CD4-positive, CD25-positive, alpha-beta regulatory T cell (primary cell): ENCODE measurements at regions not wholly inside any gene's neighbourhood (a gene's known extent, or its start where the extent isn't known, plus 50 kb on each side); places are given as distances from the start of the nearest gene placed in this dataset.
"Not testable (repeated sequence)": the region's sequence is repeated elsewhere in the genome, so short reads cannot be mapped to it uniquely, and the experiment has no call there.

Experiments
- ATAC-seq, 2 donors: fragments of 150-1000 bp; cut with Tn5 transposase; one replicate each; pipeline ENCODE4 v1.10.0; 2021; ENCODE audit warnings: low read depth in 2 of 2, moderate number of reproducible peaks in 2 of 2, moderate library complexity in 1 of 2
- DNase-seq, 3 donors: peaks; one replicate each; pipeline versions ENCODE4 v3.0.0 to v3.0.0-alpha.2; 2012 to 2022; ENCODE audit warnings: mixed read lengths in 1 of 3
- H3K27ac ChIP-seq: one replicate; pipeline ENCODE4 v1.7.0; 2013; ENCODE audit warnings: mild to moderate bottlenecking, low read length; ENCODE audit not compliant: insufficient read depth, poor library complexity, severe bottlenecking
- H3K27me3 ChIP-seq: one replicate; pipeline ENCODE4 v1.7.0; 2013; ENCODE audit warnings: low read length; ENCODE audit not compliant: control insufficient read depth, insufficient read depth
- H3K36me3 ChIP-seq: one replicate; pipeline ENCODE4 v1.7.0; 2013; ENCODE audit warnings: mild to moderate bottlenecking, low read length, moderate library complexity; ENCODE audit not compliant: control insufficient read depth, insufficient read depth
- H3K4me1 ChIP-seq: 2 replicates; pipeline ENCODE4 v1.7.0; 2013; ENCODE audit warnings: mild to moderate bottlenecking, low read length; ENCODE audit not compliant: insufficient read depth, control insufficient read depth, poor library complexity, severe bottlenecking
- H3K4me3 ChIP-seq: one replicate; pipeline ENCODE4 v1.7.0; 2013; ENCODE audit warnings: low read depth, mild to moderate bottlenecking, low read length, moderate library complexity
- H3K9me3 ChIP-seq, 2 experiments: 1 replicate in 1 of 2; 2 replicates in 1 of 2; pipeline ENCODE4 v1.7.0; 2013; ENCODE audit warnings: low read length in 2 of 2, mild to moderate bottlenecking in 1 of 2, moderate library complexity in 1 of 2; ENCODE audit not compliant: control insufficient read depth in 2 of 2
- H3K27ac Mint-ChIP-seq, 3 donors: one replicate each; pipeline ENCODE4 v1.8.0; 2020 to 2022; ENCODE audit warnings: mild to moderate bottlenecking in 3 of 3, mixed read lengths in 3 of 3, moderate library complexity in 2 of 3
- H3K27me3 Mint-ChIP-seq: one replicate; pipeline ENCODE4 v1.8.0; 2022; ENCODE audit warnings: mild to moderate bottlenecking, mixed read lengths
- H3K36me3 Mint-ChIP-seq: one replicate; pipeline ENCODE4 v1.8.0; 2020; ENCODE audit warnings: mixed read lengths
- H3K4me1 Mint-ChIP-seq, 4 donors: one replicate each; pipeline ENCODE4 v1.8.0; 2020 to 2022; ENCODE audit warnings: mixed read lengths in 4 of 4, mild to moderate bottlenecking in 1 of 4
- H3K4me3 Mint-ChIP-seq, 4 donors: one replicate each; pipeline ENCODE4 v1.8.0; 2020 to 2022; ENCODE audit warnings: mild to moderate bottlenecking in 4 of 4, mixed read lengths in 4 of 4, moderate library complexity in 3 of 4
- H3K9me3 Mint-ChIP-seq, 7 donors: one replicate each; pipeline ENCODE4 v1.8.0; 2020 to 2022; ENCODE audit warnings: mixed read lengths in 7 of 7, mild to moderate bottlenecking in 3 of 7, moderate library complexity in 2 of 7

- H3K4me1 Mint-ChIP-seq, H3K9me3 Mint-ChIP-seq, H3K27ac ChIP-seq, ATAC-seq, H3K36me3 ChIP-seq, H3K27ac Mint-ChIP-seq, DNase-seq, H3K36me3 Mint-ChIP-seq, H3K4me3 Mint-ChIP-seq, H3K27me3 Mint-ChIP-seq, H3K9me3 ChIP-seq, H3K27me3 ChIP-seq, H3K4me1 ChIP-seq, H3K4me3 ChIP-seq: not testable (repeated sequence)
Observed at GRCh38 chr21:27928534-27929115, 961.7 kb upstream of the ADAMTS5 start.

DNA sequence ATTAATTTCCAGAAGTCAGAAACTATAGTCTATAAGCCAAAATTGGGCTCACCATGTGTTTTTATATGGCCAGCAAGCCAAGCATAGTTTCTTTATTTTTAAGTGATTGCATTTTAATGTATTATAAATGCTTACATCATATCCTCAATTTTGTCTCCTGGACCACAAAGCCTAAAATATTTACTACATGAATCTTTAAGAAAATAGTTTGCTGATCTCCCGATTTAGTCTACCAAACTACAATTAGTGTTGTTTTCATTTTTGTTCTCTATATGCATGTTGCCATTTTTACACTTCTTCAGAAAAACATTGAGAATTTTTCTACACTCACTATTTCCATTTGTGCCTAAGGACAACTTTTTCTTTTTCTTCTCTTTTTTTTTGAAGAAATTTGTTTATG lies 954.5 kb upstream of the ADAMTS5 start:
- not testable (repeated sequence) for H3K4me3 Mint-ChIP-seq, H3K4me3 ChIP-seq, H3K27me3 Mint-ChIP-seq, H3K9me3 ChIP-seq, H3K27ac ChIP-seq, H3K36me3 Mint-ChIP-seq, H3K4me1 ChIP-seq, H3K36me3 ChIP-seq, H3K4me1 Mint-ChIP-seq, DNase-seq, ATAC-seq, H3K27me3 ChIP-seq, H3K27ac Mint-ChIP-seq
- H3K9me3 Mint-ChIP-seq = peaks cover 0 to 10% (median 4%) of the 10 kb centered on the region in 7 donors

- H3K27me3 Mint-ChIP-seq = not testable (repeated sequence)
Observed at GRCh38 chr21:27917966-27918365, 951.1 kb upstream of the ADAMTS5 start.

DNA sequence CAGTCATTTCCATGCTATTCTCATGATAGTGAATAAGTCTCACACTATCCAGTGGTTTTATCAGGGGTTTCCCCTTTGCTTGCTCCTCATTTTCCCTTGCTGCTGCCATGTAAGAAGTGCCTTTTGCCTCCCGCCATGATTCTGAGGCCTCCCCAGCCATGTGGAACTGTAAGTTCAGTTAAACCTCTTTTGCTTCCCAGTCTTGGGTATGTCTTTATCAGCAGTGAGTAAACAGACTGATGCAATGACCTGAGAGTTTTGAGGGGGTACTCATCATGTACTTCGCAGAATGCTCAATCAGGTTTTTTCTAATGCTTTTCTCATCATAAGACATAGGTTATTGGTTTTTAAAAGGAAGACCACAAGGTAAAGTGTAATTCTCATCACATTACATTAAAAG lies 949.4 kb upstream of the ADAMTS5 start:
- H3K27ac ChIP-seq, H3K4me1 Mint-ChIP-seq, H3K27ac Mint-ChIP-seq, H3K27me3 Mint-ChIP-seq, H3K4me3 ChIP-seq, H3K36me3 Mint-ChIP-seq, ATAC-seq, H3K27me3 ChIP-seq, H3K4me3 Mint-ChIP-seq, DNase-seq, H3K9me3 ChIP-seq, H3K36me3 ChIP-seq, H3K4me1 ChIP-seq: not testable (repeated sequence)
- peaks cover 0 to 12% (median 6%) of the 10 kb centered on the region in 7 donors for H3K9me3 Mint-ChIP-seq

More at GRCh38 chr21:27917966-27918365, 951.1 kb upstream of the ADAMTS5 start:
- not testable (repeated sequence) for H3K27me3 ChIP-seq, H3K4me3 ChIP-seq, H3K27ac Mint-ChIP-seq, H3K36me3 ChIP-seq, DNase-seq, H3K36me3 Mint-ChIP-seq, H3K27ac ChIP-seq, ATAC-seq, H3K9me3 ChIP-seq, H3K4me1 ChIP-seq, H3K4me1 Mint-ChIP-seq, H3K4me3 Mint-ChIP-seq
- peaks cover 0 to 13% (median 8%) of the 10 kb centered on the region in 7 donors for H3K9me3 Mint-ChIP-seq

DNA sequence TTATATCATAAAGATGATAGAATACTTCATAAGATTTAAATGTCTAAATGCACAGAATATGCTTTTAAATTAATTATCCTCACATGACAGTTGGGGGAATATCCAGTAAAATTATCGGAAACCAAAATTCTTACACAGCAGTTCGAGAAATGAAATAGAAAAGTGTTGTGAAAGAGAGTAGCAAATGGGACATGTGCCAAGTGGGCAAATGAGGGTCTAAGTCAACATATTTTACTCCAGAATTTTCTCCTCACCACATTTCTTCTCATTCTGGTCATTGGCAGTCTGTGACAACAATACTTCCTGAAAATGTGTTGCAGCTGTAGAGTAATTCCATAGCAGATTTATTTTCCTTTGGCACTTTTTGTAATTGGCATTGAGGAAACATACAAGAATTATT lies 945.2 kb upstream of the ADAMTS5 start:
- H3K4me3 Mint-ChIP-seq, H3K27me3 Mint-ChIP-seq, H3K27ac Mint-ChIP-seq, H3K4me3 ChIP-seq, H3K9me3 Mint-ChIP-seq, H3K27ac ChIP-seq, H3K9me3 ChIP-seq, H3K36me3 Mint-ChIP-seq, H3K36me3 ChIP-seq, ATAC-seq, DNase-seq, H3K27me3 ChIP-seq, H3K4me1 ChIP-seq, H3K4me1 Mint-ChIP-seq: not testable (repeated sequence)

DNA sequence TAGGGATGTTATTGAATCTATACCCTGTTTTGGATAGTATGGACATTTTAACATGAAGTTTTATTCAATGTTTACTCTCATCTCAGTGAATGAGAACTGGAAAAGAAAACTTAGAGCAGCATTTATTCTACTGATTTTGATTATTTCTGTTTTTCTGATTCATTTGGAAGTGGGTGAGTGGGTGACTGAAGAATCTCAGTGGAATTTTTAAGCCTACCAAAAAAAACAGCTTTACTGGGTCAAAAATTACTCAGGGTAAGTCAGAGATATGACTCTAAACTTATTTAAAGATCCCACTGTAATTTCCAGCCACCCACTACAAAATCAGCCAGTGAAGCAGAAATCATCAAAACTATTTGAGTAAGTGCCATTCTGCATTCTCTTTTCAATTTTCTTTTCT lies 942.6 kb upstream of the ADAMTS5 start:
- not testable (repeated sequence) for H3K27ac ChIP-seq, H3K36me3 ChIP-seq, DNase-seq, H3K4me1 Mint-ChIP-seq, H3K27ac Mint-ChIP-seq, H3K9me3 ChIP-seq, H3K4me3 Mint-ChIP-seq, H3K36me3 Mint-ChIP-seq, H3K4me1 ChIP-seq, H3K4me3 ChIP-seq, H3K27me3 Mint-ChIP-seq, H3K27me3 ChIP-seq, H3K9me3 Mint-ChIP-seq, ATAC-seq

- H3K36me3 Mint-ChIP-seq, H3K9me3 Mint-ChIP-seq, H3K27ac ChIP-seq, H3K4me1 ChIP-seq, H3K4me3 Mint-ChIP-seq, H3K4me3 ChIP-seq, H3K9me3 ChIP-seq, H3K4me1 Mint-ChIP-seq, H3K36me3 ChIP-seq, H3K27me3 Mint-ChIP-seq, H3K27ac Mint-ChIP-seq, H3K27me3 ChIP-seq, ATAC-seq, DNase-seq: not testable (repeated sequence)
Observed at GRCh38 chr21:27908816-27909215, 941.9 kb upstream of the ADAMTS5 start.

DNA sequence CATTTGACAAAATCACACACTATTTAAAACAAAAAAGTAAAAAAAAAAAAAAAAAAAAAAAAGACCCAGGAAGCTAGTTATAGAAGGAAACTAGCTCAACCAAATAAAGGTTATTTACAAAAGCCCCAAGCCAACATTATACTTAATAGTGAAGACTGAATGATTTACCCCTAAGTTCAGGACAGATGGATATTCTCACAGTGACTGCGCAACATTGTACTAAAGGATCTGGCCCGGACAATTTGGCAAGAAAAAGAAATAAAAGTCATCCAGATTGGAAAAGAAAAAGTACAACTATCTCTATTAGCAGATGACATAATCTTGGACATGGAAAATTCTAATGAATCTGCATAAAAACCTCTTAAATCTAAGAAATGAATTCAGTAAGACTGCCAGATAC lies 936.0 kb upstream of the ADAMTS5 start:
- not testable (repeated sequence) for H3K27me3 ChIP-seq, H3K36me3 ChIP-seq, H3K9me3 ChIP-seq, H3K4me1 Mint-ChIP-seq, H3K36me3 Mint-ChIP-seq, H3K27me3 Mint-ChIP-seq, H3K4me1 ChIP-seq, H3K27ac Mint-ChIP-seq, H3K9me3 Mint-ChIP-seq, H3K27ac ChIP-seq, DNase-seq, H3K4me3 Mint-ChIP-seq, ATAC-seq, H3K4me3 ChIP-seq
